MM.1S (cell line): ENCODE measurements at regions not wholly inside any gene's neighbourhood (a gene's known extent, or its start where the extent isn't known, plus 50 kb on each side); places are given as distances from the start of the nearest gene placed in this dataset.

Experiments
- DNase-seq: peaks from one replicate; pipeline ENCODE4 v3.0.0-alpha.2; 2015
- H2AFZ ChIP-seq: fragments of 300-600 bp; sonication (generic); 2 replicates; pipeline ENCODE4 v1.6.0; 2016; ENCODE audit warnings: antibody characterized with exemption, low read length
- H3F3A ChIP-seq: fragments of 300-600 bp; sonication (generic); 2 replicates; pipeline ENCODE4 v1.6.1; 2016; ENCODE audit warnings: mild to moderate bottlenecking, antibody characterized with exemption, low read length, moderate library complexity, mixed read lengths; ENCODE audit not compliant: insufficient read depth
- H3K27ac ChIP-seq: fragments of 300-600 bp; sonication (generic); 2 replicates; pipeline ENCODE4 v1.5.1; 2016; ENCODE audit warnings: mild to moderate bottlenecking, low read length
- H3K27me3 ChIP-seq: fragments of 300-600 bp; sonication (generic); replicated peaks from 2 replicates; pipeline ENCODE4 v1.6.0; 2016; ENCODE audit warnings: low read length; ENCODE audit not compliant: insufficient read depth
- H3K36me3 ChIP-seq: fragments of 300-600 bp; sonication (generic); replicated peaks from 2 replicates; pipeline ENCODE4 v1.6.1; 2016; ENCODE audit warnings: mild to moderate bottlenecking, low read length, mixed read lengths; ENCODE audit not compliant: insufficient read depth
- H3K4me1 ChIP-seq: fragments of 300-600 bp; sonication (generic); 2 replicates; pipeline ENCODE4 v1.6.1; 2016; ENCODE audit warnings: low read length, mixed read lengths
- H3K4me2 ChIP-seq: fragments of 300-600 bp; sonication (generic); 2 replicates; pipeline ENCODE4 v1.6.0; 2016; ENCODE audit warnings: low read depth, low read length
- H3K4me3 ChIP-seq: fragments of 300-600 bp; sonication (generic); 2 replicates; pipeline ENCODE4 v1.5.1; 2016; ENCODE audit warnings: low read length, mixed read lengths
- H3K79me2 ChIP-seq: fragments of 300-600 bp; sonication (generic); 2 replicates; pipeline ENCODE4 v1.6.1; 2016; ENCODE audit warnings: mixed run types, low read length, mixed read lengths
- H3K9ac ChIP-seq: fragments of 300-600 bp; sonication (generic); 2 replicates; pipeline ENCODE4 v1.6.1; 2016; ENCODE audit warnings: low read length, mixed read lengths
- H3K9me2 ChIP-seq: fragments of 300-600 bp; sonication (generic); replicated peaks from 2 replicates; pipeline ENCODE4 v1.6.1; 2016; ENCODE audit warnings: mild to moderate bottlenecking, low read length, mixed read lengths; ENCODE audit not compliant: insufficient read depth
- H3K9me3 ChIP-seq: fragments of 300-600 bp; sonication (generic); replicated peaks from 2 replicates; pipeline ENCODE4 v1.6.1; 2016; ENCODE audit warnings: mild to moderate bottlenecking, low read length, mixed read lengths; ENCODE audit not compliant: insufficient read depth
- H4K20me1 ChIP-seq: fragments of 300-600 bp; sonication (generic); 2 replicates; pipeline ENCODE4 v1.6.1; 2016; ENCODE audit warnings: mild to moderate bottlenecking, low read length, moderate library complexity, mixed read lengths; ENCODE audit not compliant: insufficient read depth
- CTCF ChIP-seq: fragments of 300-600 bp; sonication (generic); IDR thresholded peaks from 2 replicates; pipeline ENCODE4 v1.5.1; 2016; ENCODE audit warnings: antibody characterized with exemption, low read length, mixed read lengths
- EZH2 ChIP-seq: fragments of 300-600 bp; sonication (generic); optimal IDR thresholded peaks from 2 replicates; pipeline ENCODE3; 2017; ENCODE audit warnings: low read depth, mild to moderate bottlenecking, antibody characterized with exemption, low read length, mixed read lengths
- EZH2phosphoT487 ChIP-seq: fragments of 300-600 bp; sonication (generic); IDR thresholded peaks from 2 replicates; pipeline ENCODE4 v1.6.1; 2018; ENCODE audit warnings: antibody characterized with exemption, low read length

GRCh38 chr10:29826221-29826620 is 191.4 kb upstream of the SVIL start:
- no peaks in the 10 kb centered on the region for H3K9me3 ChIP-seq
- no peaks in the 10 kb centered on the region for H3K36me3 ChIP-seq
- H3K79me2 ChIP-seq = no peaks in the 10 kb centered on the region
- no peak overlapping the region for H3K4me2 ChIP-seq
- no peak overlapping the region for H2AFZ ChIP-seq
- H3K27me3 ChIP-seq = no peaks in the 10 kb centered on the region
- no peak for TF ChIP-seq EZH2phosphoT487
- no peak for TF ChIP-seq EZH2
- no peak for TF ChIP-seq CTCF
- H3K4me3 ChIP-seq = no peak overlapping the region
- H3K27ac ChIP-seq = no peak overlapping the region
- H4K20me1 ChIP-seq = no peaks in the 10 kb centered on the region
- no peaks in the 10 kb centered on the region for H3K9me2 ChIP-seq
- H3F3A ChIP-seq = no peaks in the 10 kb centered on the region
- DNase-seq = no peak
- H3K4me1 ChIP-seq = no peaks in the 10 kb centered on the region
- H3K9ac ChIP-seq = no peak overlapping the region

DNA sequence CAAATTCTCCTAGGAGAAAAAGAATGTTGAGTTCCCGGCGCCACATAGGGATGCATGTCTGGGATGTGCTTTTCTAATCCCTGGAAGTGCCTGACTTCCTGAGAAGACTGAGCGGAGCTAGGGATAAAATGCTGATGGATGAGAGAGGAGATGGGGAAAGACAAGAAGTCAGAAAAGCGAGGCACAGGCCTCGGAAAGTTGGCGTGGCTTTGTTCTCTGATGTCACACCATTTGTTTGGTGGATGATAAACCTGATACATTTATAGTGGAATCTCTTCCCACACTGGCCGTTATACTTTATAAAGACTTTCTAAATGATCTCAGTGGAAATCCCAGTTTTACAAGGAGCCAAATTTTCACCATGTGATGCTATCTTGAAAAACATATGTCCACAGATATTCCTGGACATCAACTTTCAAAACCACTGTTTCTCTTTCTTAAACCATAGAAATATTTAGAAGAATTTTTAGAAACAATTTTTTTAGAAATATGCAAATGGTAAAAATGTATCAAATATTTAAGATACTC is 188.8 kb upstream of the SVIL start:
- no peak for TF ChIP-seq CTCF
- no peak for TF ChIP-seq EZH2
- TF ChIP-seq EZH2phosphoT487 = no peak
- no peaks in the 10 kb centered on the region for H3K4me1 ChIP-seq
- H3K4me3 ChIP-seq = no peak overlapping the region
- H3F3A ChIP-seq = no peaks in the 10 kb centered on the region
- H4K20me1 ChIP-seq = no peaks in the 10 kb centered on the region
- H3K27me3 ChIP-seq = no peaks in the 10 kb centered on the region
- H3K9ac ChIP-seq = no peak overlapping the region
- no peaks in the 10 kb centered on the region for H3K9me2 ChIP-seq
- no peaks in the 10 kb centered on the region for H3K36me3 ChIP-seq
- DNase-seq = no peak
- no peak overlapping the region for H3K27ac ChIP-seq
- H3K9me3 ChIP-seq = no peaks in the 10 kb centered on the region
- no peak overlapping the region for H3K4me2 ChIP-seq
- no peaks in the 10 kb centered on the region for H3K79me2 ChIP-seq
- H2AFZ ChIP-seq = no peak overlapping the region

DNA sequence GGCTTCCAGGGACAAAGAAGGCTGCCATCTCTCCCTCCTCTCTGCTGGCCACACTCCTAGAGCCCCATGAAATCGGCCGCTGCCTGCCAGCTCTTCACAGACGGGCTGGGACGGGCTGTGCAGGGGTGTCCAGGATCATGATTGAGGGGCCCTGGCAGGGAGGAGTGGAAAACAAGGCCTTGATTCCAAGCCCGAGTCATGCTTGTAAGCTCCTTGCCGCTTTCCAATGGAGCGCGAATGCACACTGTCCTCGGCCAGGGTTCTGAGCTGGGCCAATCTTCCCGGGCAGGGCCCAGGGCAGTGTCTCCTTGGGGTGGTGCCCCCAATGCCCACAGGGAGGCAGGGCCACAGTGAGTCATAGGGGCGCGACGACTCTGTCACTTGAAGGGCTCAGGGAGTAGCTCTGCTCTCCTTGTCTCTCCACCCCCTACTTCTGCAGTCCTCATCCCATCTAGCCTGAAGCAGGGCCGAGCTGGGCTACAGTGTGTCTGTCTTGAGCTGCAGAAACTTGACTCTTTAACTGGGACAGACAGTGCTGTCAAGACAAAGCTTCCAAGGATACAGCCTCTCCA is 186.2 kb upstream of the SVIL start:
- Histone ChIP-seq H3K27me3 (no peaks in the 10 kb centered on the region), H2AFZ (no peak overlapping the region), H3K27ac (no peak overlapping the region), H3K9ac (no peak overlapping the region), H4K20me1 (no peaks in the 10 kb centered on the region), H3K9me3 (no peaks in the 10 kb centered on the region), H3K9me2 (no peaks in the 10 kb centered on the region), H3K4me3 (no peak overlapping the region), H3K36me3 (no peaks in the 10 kb centered on the region), H3K4me1 (no peaks in the 10 kb centered on the region), H3F3A (no peaks in the 10 kb centered on the region), H3K4me2 (no peak overlapping the region), H3K79me2 (no peaks in the 10 kb centered on the region)
- DNase-seq = no peak
- TF ChIP-seq CTCF (no peak), EZH2 (no peak), EZH2phosphoT487 (no peak)
